WTC11 (cell line): ENCODE measurements at regions not wholly inside any gene's neighbourhood (a gene's known extent, or its start where the extent isn't known, plus 50 kb on each side); places are given as distances from the start of the nearest gene placed in this dataset.

Experiments used
- ATAC-seq: fragments of 200-7000 bp; cut with Tn5 transposase; 2 replicates; pipeline ENCODE4 v1.10.0; 2021; ENCODE audit warnings: mild to moderate bottlenecking, moderate library complexity
- CTCF ChIA-PET: fragments of 300-600 bp; sonication (Branson Sonifier 250); formaldehyde crosslinking; loops from one replicate; lab custom pipeline; 2021; ENCODE audit warnings: antibody characterized with exemption; lab: Charles Lee
- POLR2A ChIA-PET: fragments of 350-600 bp; sonication (Branson Sonifier 250); formaldehyde crosslinking; loops from one replicate; lab custom pipeline; 2021; ENCODE audit warnings: antibody characterized with exemption; lab: Charles Lee
- DNase-seq: peaks from one replicate; pipeline ENCODE4 v3.0.0; 2021; ENCODE audit warnings: low spot score
- H3K27ac Mint-ChIP-seq: 2 replicates; pipeline ENCODE4 v1.8.0; 2021; ENCODE audit warnings: mixed read lengths
- H3K27me3 Mint-ChIP-seq: 2 replicates; pipeline ENCODE4 v1.8.0; 2021; ENCODE audit warnings: low read depth, mild to moderate bottlenecking, moderate library complexity, mixed read lengths
- H3K36me3 Mint-ChIP-seq: 2 replicates; pipeline ENCODE4 v1.8.0; 2021; ENCODE audit warnings: mixed read lengths
- H3K4me1 Mint-ChIP-seq: 2 replicates; pipeline ENCODE4 v1.8.0; 2022; ENCODE audit warnings: mixed read lengths
- H3K4me3 Mint-ChIP-seq: 2 replicates; pipeline ENCODE4 v1.8.0; 2021; ENCODE audit warnings: mild to moderate bottlenecking, moderate library complexity, mixed read lengths
- H3K9me3 Mint-ChIP-seq: 2 replicates; pipeline ENCODE4 v1.8.0; 2021; ENCODE audit warnings: mixed read lengths
- CBFB ChIP-seq: sonication (generic); formaldehyde crosslinking; IDR thresholded peaks from 2 replicates; pipeline ENCODE4 v1.8.1; 2022; ENCODE audit warnings: mild to moderate bottlenecking, low read depth, missing genetic modification reagents
- IRF2 ChIP-seq: sonication (generic); formaldehyde crosslinking; IDR thresholded peaks from 2 replicates; pipeline ENCODE4 v1.8.0; 2022; ENCODE audit warnings: low read depth, missing genetic modification reagents, borderline replicate concordance
- JAZF1 ChIP-seq: fragments of 250-450 bp; sonication (Bioruptor Pico); IDR thresholded peaks from 2 replicates; pipeline ENCODE4 v1.9.0; 2021; ENCODE audit warnings: moderate library complexity, mild to moderate bottlenecking, inconsistent platforms
- KAT7 ChIP-seq: sonication (generic); formaldehyde crosslinking; IDR thresholded peaks from 2 replicates; pipeline ENCODE4 v1.8.1; 2023; ENCODE audit warnings: missing genetic modification reagents, mild to moderate bottlenecking, borderline replicate concordance
- NR2C2 ChIP-seq: sonication (generic); formaldehyde crosslinking; IDR thresholded peaks from 2 replicates; pipeline ENCODE4 v1.8.0; 2022; ENCODE audit warnings: mild to moderate bottlenecking, missing genetic modification reagents
- PRRX2 ChIP-seq: fragments of 250-450 bp; sonication (Bioruptor Pico); IDR thresholded peaks from 2 replicates; pipeline ENCODE4 v1.8.0; 2021; ENCODE audit warnings: mild to moderate bottlenecking
- RORB ChIP-seq: fragments of 250-450 bp; sonication (Bioruptor Pico); IDR thresholded peaks from 2 replicates; pipeline ENCODE4 v1.9.0; 2021; ENCODE audit warnings: mild to moderate bottlenecking
- SMAD4 ChIP-seq: sonication (generic); formaldehyde crosslinking; IDR thresholded peaks from 2 replicates; pipeline ENCODE4 v1.8.0; 2022; ENCODE audit warnings: mild to moderate bottlenecking, missing genetic modification reagents
- ZNF671 ChIP-seq: fragments of 250-450 bp; sonication (Bioruptor Pico); IDR thresholded peaks from 2 replicates; pipeline ENCODE4 v1.8.0; 2021; ENCODE audit warnings: mild to moderate bottlenecking
- TF ChIP-seq, protein P1 (sequence below): sonication (generic); formaldehyde crosslinking; IDR thresholded peaks from 2 replicates; pipeline ENCODE4 v1.8.0; 2023; ENCODE audit warnings: mild to moderate bottlenecking, missing genetic modification reagents
- TF ChIP-seq, protein P2 (sequence below): sonication (generic); formaldehyde crosslinking; IDR thresholded peaks from 2 replicates; pipeline ENCODE4 v1.8.0; 2022; ENCODE audit warnings: mild to moderate bottlenecking, missing genetic modification reagents
- TF ChIP-seq, protein P3 (sequence below): sonication (generic); formaldehyde crosslinking; IDR thresholded peaks from 2 replicates; pipeline ENCODE4 v1.8.1; 2023; ENCODE audit warnings: mild to moderate bottlenecking, missing genetic modification reagents, moderate library complexity
- TF ChIP-seq, protein P4 (sequence below): fragments of 250-450 bp; sonication (Bioruptor Pico); IDR thresholded peaks from 2 replicates; pipeline ENCODE4 v1.9.0; 2021; ENCODE audit warnings: moderate library complexity, mild to moderate bottlenecking, inconsistent platforms, borderline replicate concordance
- TF ChIP-seq, protein P5 (sequence below): sonication (generic); formaldehyde crosslinking; IDR thresholded peaks from 2 replicates; pipeline ENCODE4 v1.8.1; 2022; ENCODE audit warnings: mild to moderate bottlenecking, moderate library complexity, missing genetic modification reagents
- TF ChIP-seq, protein P6 (sequence below): sonication (generic); formaldehyde crosslinking; IDR thresholded peaks from 2 replicates; pipeline ENCODE4 v1.8.1; 2022; ENCODE audit warnings: mild to moderate bottlenecking, missing genetic modification reagents, moderate library complexity, borderline replicate concordance
- TF ChIP-seq, protein P7 (sequence below): sonication (generic); formaldehyde crosslinking; IDR thresholded peaks from 2 replicates; pipeline ENCODE4 v1.8.0; 2022; ENCODE audit warnings: mild to moderate bottlenecking, missing genetic modification reagents
- TF ChIP-seq, protein P8 (sequence below): fragments of 250-450 bp; sonication (Bioruptor Pico); IDR thresholded peaks from 2 replicates; pipeline ENCODE4 v1.9.0; 2021; ENCODE audit warnings: mild to moderate bottlenecking

DNA sequence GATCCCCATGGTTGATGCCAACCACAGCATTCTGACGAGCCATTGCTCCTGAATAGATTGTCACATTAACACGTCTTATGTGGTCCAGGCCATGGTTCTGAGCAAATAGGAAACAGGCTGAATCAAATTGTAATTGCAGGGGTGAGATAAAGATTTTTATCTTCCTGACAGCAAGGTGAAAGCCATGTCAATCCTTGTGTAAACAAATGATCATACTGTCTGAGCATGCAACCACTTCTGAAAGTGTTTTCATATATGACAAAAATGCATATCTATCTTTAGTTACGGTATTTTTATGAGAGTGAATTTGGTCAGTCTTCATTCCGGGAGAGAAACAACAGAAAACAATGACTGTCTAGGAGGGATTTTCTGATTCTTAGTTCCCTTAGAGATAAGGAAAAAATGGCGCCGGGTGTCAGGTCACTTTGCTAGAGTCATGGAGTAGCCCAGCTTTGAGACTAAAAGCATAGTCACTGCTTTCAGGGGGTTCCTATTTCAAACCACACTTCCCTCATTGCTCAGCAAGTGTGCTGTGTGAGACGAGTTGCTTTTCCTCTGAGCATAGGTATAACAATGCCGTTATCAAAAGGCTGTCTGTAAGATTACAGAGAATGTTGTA is 958.9 kb downstream of the DCDC2C start (continued):
- TF ChIP-seq, protein P1, sequence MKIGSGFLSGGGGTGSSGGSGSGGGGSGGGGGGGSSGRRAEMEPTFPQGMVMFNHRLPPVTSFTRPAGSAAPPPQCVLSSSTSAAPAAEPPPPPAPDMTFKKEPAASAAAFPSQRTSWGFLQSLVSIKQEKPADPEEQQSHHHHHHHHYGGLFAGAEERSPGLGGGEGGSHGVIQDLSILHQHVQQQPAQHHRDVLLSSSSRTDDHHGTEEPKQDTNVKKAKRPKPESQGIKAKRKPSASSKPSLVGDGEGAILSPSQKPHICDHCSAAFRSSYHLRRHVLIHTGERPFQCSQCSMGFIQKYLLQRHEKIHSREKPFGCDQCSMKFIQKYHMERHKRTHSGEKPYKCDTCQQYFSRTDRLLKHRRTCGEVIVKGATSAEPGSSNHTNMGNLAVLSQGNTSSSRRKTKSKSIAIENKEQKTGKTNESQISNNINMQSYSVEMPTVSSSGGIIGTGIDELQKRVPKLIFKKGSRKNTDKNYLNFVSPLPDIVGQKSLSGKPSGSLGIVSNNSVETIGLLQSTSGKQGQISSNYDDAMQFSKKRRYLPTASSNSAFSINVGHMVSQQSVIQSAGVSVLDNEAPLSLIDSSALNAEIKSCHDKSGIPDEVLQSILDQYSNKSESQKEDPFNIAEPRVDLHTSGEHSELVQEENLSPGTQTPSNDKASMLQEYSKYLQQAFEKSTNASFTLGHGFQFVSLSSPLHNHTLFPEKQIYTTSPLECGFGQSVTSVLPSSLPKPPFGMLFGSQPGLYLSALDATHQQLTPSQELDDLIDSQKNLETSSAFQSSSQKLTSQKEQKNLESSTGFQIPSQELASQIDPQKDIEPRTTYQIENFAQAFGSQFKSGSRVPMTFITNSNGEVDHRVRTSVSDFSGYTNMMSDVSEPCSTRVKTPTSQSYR (CRISPR knock-in tag): no peak
- no peak for TF ChIP-seq ZNF671 (CRISPR knock-in tag)
- TF ChIP-seq NR2C2 (CRISPR knock-in tag): no peak
- TF ChIP-seq, protein P2, sequence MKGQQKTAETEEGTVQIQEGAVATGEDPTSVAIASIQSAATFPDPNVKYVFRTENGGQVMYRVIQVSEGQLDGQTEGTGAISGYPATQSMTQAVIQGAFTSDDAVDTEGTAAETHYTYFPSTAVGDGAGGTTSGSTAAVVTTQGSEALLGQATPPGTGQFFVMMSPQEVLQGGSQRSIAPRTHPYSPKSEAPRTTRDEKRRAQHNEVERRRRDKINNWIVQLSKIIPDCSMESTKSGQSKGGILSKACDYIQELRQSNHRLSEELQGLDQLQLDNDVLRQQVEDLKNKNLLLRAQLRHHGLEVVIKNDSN (CRISPR knock-in tag): no peak
- TF ChIP-seq, protein P3, sequence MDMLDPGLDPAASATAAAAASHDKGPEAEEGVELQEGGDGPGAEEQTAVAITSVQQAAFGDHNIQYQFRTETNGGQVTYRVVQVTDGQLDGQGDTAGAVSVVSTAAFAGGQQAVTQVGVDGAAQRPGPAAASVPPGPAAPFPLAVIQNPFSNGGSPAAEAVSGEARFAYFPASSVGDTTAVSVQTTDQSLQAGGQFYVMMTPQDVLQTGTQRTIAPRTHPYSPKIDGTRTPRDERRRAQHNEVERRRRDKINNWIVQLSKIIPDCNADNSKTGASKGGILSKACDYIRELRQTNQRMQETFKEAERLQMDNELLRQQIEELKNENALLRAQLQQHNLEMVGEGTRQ (CRISPR knock-in tag): no peak
- TF ChIP-seq CBFB (CRISPR knock-in tag): no peak
- no peak for TF ChIP-seq RORB
- TF ChIP-seq, all 79 proteins: peak for 0

DNA sequence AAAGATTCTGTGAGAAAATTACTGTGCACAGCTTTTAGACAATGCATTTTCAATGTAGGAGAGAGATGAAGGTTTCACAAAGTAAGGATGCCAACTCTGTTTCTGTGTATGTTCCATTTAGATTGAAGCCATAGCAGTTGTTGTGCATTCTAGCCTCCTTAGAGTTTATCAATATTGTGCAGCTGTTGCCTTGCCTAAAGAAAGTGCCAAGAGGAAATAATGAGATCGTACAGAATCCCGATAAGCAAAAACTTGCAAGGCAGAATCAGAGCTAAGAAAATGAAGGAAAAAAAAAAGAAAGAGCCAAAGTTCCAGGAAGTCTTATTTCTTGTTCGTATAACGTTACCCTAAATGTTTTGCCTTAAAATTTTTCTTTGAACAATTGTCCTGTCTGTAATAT is 965.0 kb downstream of the DCDC2C start:
- no peak for DNase-seq
- Mint-ChIP-seq H3K4me1 (no peaks in the 10 kb centered on the region), H3K27ac (no peak overlapping the region), H3K4me3 (no peak overlapping the region), H3K27me3 (no peaks in the 10 kb centered on the region; the same call in 1 of the 2 replicates), H3K9me3 (peaks cover 75% of the 10 kb centered on the region)
- ChIA-PET CTCF (no interaction called here), POLR2A (interaction anchor here (0.7 kb wide), 1 partner anchor 821 kb away, joined by 3 read pairs; no protein-coding TSS in a partner anchor)
- no peak for ATAC-seq
- no peak for TF ChIP-seq PRRX2 (CRISPR knock-in tag)
- TF ChIP-seq, protein P4, sequence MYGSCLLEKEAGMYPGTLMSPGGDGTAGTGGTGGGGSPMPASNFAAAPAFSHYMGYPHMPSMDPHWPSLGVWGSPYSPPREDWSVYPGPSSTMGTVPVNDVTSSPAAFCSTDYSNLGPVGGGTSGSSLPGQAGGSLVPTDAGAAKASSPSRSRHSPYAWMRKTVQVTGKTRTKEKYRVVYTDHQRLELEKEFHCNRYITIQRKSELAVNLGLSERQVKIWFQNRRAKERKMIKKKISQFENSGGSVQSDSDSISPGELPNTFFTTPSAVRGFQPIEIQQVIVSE (CRISPR knock-in tag): no peak
- TF ChIP-seq KAT7 (CRISPR knock-in tag): no peak
- TF ChIP-seq, protein P5, sequence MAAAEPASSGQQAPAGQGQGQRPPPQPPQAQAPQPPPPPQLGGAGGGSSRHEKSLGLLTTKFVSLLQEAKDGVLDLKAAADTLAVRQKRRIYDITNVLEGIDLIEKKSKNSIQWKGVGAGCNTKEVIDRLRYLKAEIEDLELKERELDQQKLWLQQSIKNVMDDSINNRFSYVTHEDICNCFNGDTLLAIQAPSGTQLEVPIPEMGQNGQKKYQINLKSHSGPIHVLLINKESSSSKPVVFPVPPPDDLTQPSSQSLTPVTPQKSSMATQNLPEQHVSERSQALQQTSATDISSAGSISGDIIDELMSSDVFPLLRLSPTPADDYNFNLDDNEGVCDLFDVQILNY (CRISPR knock-in tag): no peak
- TF ChIP-seq SMAD4: no peak
- TF ChIP-seq, all 79 proteins: peak for 0
- H3K36me3 Mint-ChIP-seq: peaks cover 73% of the 10 kb centered on the region

DNA sequence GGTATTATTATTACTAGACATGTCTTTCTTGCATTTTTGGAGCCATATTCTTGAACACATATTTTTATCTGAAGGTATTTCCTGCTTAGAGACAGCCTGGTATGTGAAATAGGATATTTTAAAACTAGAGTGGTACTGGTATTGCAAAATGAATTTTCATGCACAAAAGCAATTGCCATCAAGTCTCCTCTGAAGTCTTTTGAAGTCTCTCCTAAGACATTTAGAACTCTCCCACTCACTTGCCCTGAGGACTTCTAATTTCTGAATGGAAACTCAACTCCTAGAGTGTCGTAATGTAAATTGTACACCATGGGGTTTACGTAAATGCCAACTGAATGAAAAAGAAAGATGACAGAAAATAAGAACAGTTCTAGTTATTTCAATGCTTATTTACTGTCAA is 967.0 kb downstream of the DCDC2C start:
- H3K9me3 Mint-ChIP-seq: peaks cover 59% of the 10 kb centered on the region
- ATAC-seq: no peak
- no peak overlapping the region for H3K4me3 Mint-ChIP-seq
- DNase-seq: no peak
- ChIA-PET CTCF (no interaction called here), POLR2A (no interaction called here)
- no peaks in the 10 kb centered on the region for H3K4me1 Mint-ChIP-seq
- peaks cover 58% of the 10 kb centered on the region for H3K36me3 Mint-ChIP-seq
- no peaks in the 10 kb centered on the region; the same call in 1 of the 2 replicates for H3K27me3 Mint-ChIP-seq
- H3K27ac Mint-ChIP-seq: no peak overlapping the region
- TF ChIP-seq, protein P6, sequence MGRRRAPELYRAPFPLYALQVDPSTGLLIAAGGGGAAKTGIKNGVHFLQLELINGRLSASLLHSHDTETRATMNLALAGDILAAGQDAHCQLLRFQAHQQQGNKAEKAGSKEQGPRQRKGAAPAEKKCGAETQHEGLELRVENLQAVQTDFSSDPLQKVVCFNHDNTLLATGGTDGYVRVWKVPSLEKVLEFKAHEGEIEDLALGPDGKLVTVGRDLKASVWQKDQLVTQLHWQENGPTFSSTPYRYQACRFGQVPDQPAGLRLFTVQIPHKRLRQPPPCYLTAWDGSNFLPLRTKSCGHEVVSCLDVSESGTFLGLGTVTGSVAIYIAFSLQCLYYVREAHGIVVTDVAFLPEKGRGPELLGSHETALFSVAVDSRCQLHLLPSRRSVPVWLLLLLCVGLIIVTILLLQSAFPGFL (CRISPR knock-in tag): no peak
- TF ChIP-seq, protein P7, sequence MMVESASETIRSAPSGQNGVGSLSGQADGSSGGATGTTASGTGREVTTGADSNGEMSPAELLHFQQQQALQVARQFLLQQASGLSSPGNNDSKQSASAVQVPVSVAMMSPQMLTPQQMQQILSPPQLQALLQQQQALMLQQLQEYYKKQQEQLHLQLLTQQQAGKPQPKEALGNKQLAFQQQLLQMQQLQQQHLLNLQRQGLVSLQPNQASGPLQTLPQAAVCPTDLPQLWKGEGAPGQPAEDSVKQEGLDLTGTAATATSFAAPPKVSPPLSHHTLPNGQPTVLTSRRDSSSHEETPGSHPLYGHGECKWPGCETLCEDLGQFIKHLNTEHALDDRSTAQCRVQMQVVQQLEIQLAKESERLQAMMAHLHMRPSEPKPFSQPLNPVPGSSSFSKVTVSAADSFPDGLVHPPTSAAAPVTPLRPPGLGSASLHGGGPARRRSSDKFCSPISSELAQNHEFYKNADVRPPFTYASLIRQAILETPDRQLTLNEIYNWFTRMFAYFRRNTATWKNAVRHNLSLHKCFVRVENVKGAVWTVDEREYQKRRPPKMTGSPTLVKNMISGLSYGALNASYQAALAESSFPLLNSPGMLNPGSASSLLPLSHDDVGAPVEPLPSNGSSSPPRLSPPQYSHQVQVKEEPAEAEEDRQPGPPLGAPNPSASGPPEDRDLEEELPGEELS (CRISPR knock-in tag): no peak
- TF ChIP-seq, protein P5 (CRISPR knock-in tag): no peak
- TF ChIP-seq, protein P8, sequence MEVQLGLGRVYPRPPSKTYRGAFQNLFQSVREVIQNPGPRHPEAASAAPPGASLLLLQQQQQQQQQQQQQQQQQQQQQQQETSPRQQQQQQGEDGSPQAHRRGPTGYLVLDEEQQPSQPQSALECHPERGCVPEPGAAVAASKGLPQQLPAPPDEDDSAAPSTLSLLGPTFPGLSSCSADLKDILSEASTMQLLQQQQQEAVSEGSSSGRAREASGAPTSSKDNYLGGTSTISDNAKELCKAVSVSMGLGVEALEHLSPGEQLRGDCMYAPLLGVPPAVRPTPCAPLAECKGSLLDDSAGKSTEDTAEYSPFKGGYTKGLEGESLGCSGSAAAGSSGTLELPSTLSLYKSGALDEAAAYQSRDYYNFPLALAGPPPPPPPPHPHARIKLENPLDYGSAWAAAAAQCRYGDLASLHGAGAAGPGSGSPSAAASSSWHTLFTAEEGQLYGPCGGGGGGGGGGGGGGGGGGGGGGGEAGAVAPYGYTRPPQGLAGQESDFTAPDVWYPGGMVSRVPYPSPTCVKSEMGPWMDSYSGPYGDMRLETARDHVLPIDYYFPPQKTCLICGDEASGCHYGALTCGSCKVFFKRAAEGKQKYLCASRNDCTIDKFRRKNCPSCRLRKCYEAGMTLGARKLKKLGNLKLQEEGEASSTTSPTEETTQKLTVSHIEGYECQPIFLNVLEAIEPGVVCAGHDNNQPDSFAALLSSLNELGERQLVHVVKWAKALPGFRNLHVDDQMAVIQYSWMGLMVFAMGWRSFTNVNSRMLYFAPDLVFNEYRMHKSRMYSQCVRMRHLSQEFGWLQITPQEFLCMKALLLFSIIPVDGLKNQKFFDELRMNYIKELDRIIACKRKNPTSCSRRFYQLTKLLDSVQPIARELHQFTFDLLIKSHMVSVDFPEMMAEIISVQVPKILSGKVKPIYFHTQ: no peak
- TF ChIP-seq IRF2 (no peak), JAZF1 (CRISPR knock-in tag) (no peak)
